Neural cell (in vitro differentiated cells): ENCODE measurements at regions not wholly inside any gene's neighbourhood (a gene's known extent, or its start where the extent isn't known, plus 50 kb on each side); places are given as distances from the start of the nearest gene placed in this dataset.

Experiments used
- H2AFZ ChIP-seq: fragments of 200-600, 300-800 bp; sonication (generic), shearing (Covaris generic); 2 replicates; pipeline ENCODE4 v1.6.0; 2014; ENCODE audit warnings: low read depth, mild to moderate bottlenecking, antibody characterized with exemption, low read length, moderate library complexity
- H3F3A ChIP-seq: fragments of 200-600 bp; shearing (Covaris generic); 2 replicates; pipeline ENCODE4 v1.6.1; 2016; ENCODE audit warnings: mild to moderate bottlenecking, moderate library complexity, mixed read lengths, antibody characterized with exemption, low read length; ENCODE audit not compliant: insufficient read depth, poor library complexity, severe bottlenecking
- H3K27ac ChIP-seq: fragments of 200-600, 300-800 bp; sonication (generic), shearing (Covaris generic); 2 replicates; pipeline ENCODE4 v1.5.1; 2014; ENCODE audit warnings: mild to moderate bottlenecking, low read length, moderate library complexity
- H3K27me3 ChIP-seq: fragments of 300-800, 200-600 bp; sonication (generic), shearing (Covaris generic); 2 replicates; pipeline ENCODE4 v1.6.0; 2014; ENCODE audit warnings: mild to moderate bottlenecking, low read depth, low read length, moderate library complexity; ENCODE audit not compliant: insufficient read depth
- H3K36me3 ChIP-seq: fragments of 300-800, 200-600 bp; sonication (generic), shearing (Covaris generic); 2 replicates; pipeline ENCODE4 v1.5.1; 2014; ENCODE audit warnings: mild to moderate bottlenecking, antibody characterized with exemption, low read length, moderate library complexity; ENCODE audit not compliant: insufficient read depth
- H3K4me2 ChIP-seq: fragments of 300-800, 200-600 bp; sonication (generic), shearing (Covaris generic); 2 replicates; pipeline ENCODE4 v1.6.0; 2014; ENCODE audit warnings: mild to moderate bottlenecking, low read length
- H3K4me3 ChIP-seq: fragments of 300-800, 200-600 bp; sonication (generic), shearing (Covaris generic); 2 replicates; pipeline ENCODE4 v1.5.1; 2014; ENCODE audit warnings: mild to moderate bottlenecking, low read length, moderate library complexity
- H3K79me2 ChIP-seq: fragments of 200-600 bp; shearing (Covaris generic); replicated peaks from 2 replicates; pipeline ENCODE4 v1.6.0; 2014; ENCODE audit warnings: mild to moderate bottlenecking, low read length, moderate library complexity; ENCODE audit not compliant: insufficient read depth
- H3K9ac ChIP-seq: fragments of 300-800, 200-600 bp; sonication (generic), shearing (Covaris generic); 2 replicates; pipeline ENCODE4 v1.6.1; 2016; ENCODE audit warnings: mild to moderate bottlenecking, low read length, mixed read lengths
- H3K9me2 ChIP-seq: fragments of 200-600 bp; shearing (Covaris generic); 2 replicates; pipeline ENCODE4 v1.6.1; 2016; ENCODE audit warnings: mild to moderate bottlenecking, low read length, mixed read lengths; ENCODE audit not compliant: insufficient read depth
- H3K9me3 ChIP-seq: fragments of 200-600, 300-800 bp; sonication (generic), shearing (Covaris generic); 2 replicates; pipeline ENCODE4 v1.6.1; 2016; ENCODE audit warnings: mild to moderate bottlenecking, mixed run types, low read length, moderate library complexity, mixed read lengths
- H4K20me1 ChIP-seq: fragments of 200-600 bp; shearing (Covaris generic); 2 replicates; pipeline ENCODE4 v1.6.1; 2016; ENCODE audit warnings: mild to moderate bottlenecking, mixed run types; ENCODE audit not compliant: insufficient read depth
- EP300 ChIP-seq: fragments of 450-650 bp; conservative IDR thresholded peaks from 2 replicates; pipeline ENCODE4 v1.6.1; 2014; ENCODE audit warnings: antibody characterized with exemption, mild to moderate bottlenecking, moderate library complexity; ENCODE audit not compliant: poor library complexity, severe bottlenecking
- EZH2 ChIP-seq: fragments of 200-600, 300-800 bp; shearing (Covaris generic), sonication (generic); IDR thresholded peaks from 2 replicates; pipeline ENCODE4 v1.6.1; 2014; ENCODE audit warnings: antibody characterized with exemption, low read length, borderline replicate concordance, mild to moderate bottlenecking; ENCODE audit not compliant: insufficient read depth, poor library complexity, severe bottlenecking
- MXI1 ChIP-seq: fragments of 450-650 bp; conservative IDR thresholded peaks from 2 replicates; pipeline ENCODE4 v1.6.1; 2014; ENCODE audit warnings: antibody characterized with exemption, mild to moderate bottlenecking; ENCODE audit not compliant: poor library complexity, severe bottlenecking
- POLR2AphosphoS5 ChIP-seq: IDR thresholded peaks from 2 replicates; pipeline ENCODE4 v1.6.1; 2012
- RAD21 ChIP-seq: fragments of 450-650 bp; conservative IDR thresholded peaks from 2 replicates; pipeline ENCODE4 v1.6.1; 2014; ENCODE audit warnings: antibody characterized with exemption, mild to moderate bottlenecking, moderate library complexity
- SMC3 ChIP-seq: fragments of 450-650 bp; conservative IDR thresholded peaks from 2 replicates; pipeline ENCODE4 v1.6.1; 2014; ENCODE audit warnings: antibody characterized with exemption, mild to moderate bottlenecking, moderate library complexity; ENCODE audit not compliant: poor library complexity
- TAF1 ChIP-seq: IDR thresholded peaks from 2 replicates; pipeline ENCODE4 v1.6.1; 2012; ENCODE audit warnings: low read depth
- TF ChIP-seq, protein P1 (sequence below): fragments of 450-650 bp; IDR thresholded peaks from 2 replicates; pipeline ENCODE4 v1.5.1; 2014; ENCODE audit warnings: antibody characterized with exemption, mild to moderate bottlenecking, moderate library complexity; ENCODE audit not compliant: poor library complexity, severe bottlenecking
- TF ChIP-seq, protein P2 (sequence below): IDR thresholded peaks from 2 replicates; pipeline ENCODE4 v1.6.1; 2012; ENCODE audit warnings: borderline replicate concordance

DNA sequence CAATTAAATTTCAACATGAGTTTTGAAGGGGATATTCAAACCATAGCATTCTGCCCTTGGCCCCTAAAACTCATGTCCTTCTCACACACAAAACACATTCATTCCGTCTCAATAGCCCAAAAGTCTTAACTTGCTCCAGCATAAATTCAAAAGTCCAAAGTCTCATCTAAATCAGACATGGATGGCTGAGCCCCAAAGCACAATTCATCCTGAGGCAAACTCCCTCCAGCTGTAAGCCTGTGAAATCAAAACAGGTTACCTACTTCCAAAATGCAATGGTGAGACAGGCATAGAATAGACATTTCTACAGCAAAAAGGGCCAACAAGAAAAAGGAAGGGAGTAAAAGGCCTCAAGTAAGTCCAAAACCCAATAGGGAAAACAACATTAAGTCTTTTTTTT, 245.8 kb downstream of the TTC32 start:
- no peaks in the 10 kb centered on the region for H3K9me3 ChIP-seq
- TF ChIP-seq EZH2 (no peak), TAF1 (no peak), RAD21 (no peak), MXI1 (no peak), EP300 (no peak), SMC3 (no peak), POLR2AphosphoS5 (no peak)
- TF ChIP-seq, protein P1, sequence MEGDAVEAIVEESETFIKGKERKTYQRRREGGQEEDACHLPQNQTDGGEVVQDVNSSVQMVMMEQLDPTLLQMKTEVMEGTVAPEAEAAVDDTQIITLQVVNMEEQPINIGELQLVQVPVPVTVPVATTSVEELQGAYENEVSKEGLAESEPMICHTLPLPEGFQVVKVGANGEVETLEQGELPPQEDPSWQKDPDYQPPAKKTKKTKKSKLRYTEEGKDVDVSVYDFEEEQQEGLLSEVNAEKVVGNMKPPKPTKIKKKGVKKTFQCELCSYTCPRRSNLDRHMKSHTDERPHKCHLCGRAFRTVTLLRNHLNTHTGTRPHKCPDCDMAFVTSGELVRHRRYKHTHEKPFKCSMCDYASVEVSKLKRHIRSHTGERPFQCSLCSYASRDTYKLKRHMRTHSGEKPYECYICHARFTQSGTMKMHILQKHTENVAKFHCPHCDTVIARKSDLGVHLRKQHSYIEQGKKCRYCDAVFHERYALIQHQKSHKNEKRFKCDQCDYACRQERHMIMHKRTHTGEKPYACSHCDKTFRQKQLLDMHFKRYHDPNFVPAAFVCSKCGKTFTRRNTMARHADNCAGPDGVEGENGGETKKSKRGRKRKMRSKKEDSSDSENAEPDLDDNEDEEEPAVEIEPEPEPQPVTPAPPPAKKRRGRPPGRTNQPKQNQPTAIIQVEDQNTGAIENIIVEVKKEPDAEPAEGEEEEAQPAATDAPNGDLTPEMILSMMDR = no peak
- TF ChIP-seq, protein P2, sequence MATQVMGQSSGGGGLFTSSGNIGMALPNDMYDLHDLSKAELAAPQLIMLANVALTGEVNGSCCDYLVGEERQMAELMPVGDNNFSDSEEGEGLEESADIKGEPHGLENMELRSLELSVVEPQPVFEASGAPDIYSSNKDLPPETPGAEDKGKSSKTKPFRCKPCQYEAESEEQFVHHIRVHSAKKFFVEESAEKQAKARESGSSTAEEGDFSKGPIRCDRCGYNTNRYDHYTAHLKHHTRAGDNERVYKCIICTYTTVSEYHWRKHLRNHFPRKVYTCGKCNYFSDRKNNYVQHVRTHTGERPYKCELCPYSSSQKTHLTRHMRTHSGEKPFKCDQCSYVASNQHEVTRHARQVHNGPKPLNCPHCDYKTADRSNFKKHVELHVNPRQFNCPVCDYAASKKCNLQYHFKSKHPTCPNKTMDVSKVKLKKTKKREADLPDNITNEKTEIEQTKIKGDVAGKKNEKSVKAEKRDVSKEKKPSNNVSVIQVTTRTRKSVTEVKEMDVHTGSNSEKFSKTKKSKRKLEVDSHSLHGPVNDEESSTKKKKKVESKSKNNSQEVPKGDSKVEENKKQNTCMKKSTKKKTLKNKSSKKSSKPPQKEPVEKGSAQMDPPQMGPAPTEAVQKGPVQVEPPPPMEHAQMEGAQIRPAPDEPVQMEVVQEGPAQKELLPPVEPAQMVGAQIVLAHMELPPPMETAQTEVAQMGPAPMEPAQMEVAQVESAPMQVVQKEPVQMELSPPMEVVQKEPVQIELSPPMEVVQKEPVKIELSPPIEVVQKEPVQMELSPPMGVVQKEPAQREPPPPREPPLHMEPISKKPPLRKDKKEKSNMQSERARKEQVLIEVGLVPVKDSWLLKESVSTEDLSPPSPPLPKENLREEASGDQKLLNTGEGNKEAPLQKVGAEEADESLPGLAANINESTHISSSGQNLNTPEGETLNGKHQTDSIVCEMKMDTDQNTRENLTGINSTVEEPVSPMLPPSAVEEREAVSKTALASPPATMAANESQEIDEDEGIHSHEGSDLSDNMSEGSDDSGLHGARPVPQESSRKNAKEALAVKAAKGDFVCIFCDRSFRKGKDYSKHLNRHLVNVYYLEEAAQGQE = no peak
- no peaks in the 10 kb centered on the region for H3K27me3 ChIP-seq
- H3F3A ChIP-seq = no peaks in the 10 kb centered on the region
- H3K27ac ChIP-seq = no peak overlapping the region
- H3K4me2 ChIP-seq = no peak overlapping the region
- H4K20me1 ChIP-seq = no peaks in the 10 kb centered on the region
- no peak overlapping the region for H3K4me3 ChIP-seq
- no peak overlapping the region for H3K9ac ChIP-seq
- H3K9me2 ChIP-seq = no peaks in the 10 kb centered on the region
- no peaks in the 10 kb centered on the region for H3K79me2 ChIP-seq
- no peaks in the 10 kb centered on the region for H3K36me3 ChIP-seq
- H2AFZ ChIP-seq = no peak overlapping the region

DNA sequence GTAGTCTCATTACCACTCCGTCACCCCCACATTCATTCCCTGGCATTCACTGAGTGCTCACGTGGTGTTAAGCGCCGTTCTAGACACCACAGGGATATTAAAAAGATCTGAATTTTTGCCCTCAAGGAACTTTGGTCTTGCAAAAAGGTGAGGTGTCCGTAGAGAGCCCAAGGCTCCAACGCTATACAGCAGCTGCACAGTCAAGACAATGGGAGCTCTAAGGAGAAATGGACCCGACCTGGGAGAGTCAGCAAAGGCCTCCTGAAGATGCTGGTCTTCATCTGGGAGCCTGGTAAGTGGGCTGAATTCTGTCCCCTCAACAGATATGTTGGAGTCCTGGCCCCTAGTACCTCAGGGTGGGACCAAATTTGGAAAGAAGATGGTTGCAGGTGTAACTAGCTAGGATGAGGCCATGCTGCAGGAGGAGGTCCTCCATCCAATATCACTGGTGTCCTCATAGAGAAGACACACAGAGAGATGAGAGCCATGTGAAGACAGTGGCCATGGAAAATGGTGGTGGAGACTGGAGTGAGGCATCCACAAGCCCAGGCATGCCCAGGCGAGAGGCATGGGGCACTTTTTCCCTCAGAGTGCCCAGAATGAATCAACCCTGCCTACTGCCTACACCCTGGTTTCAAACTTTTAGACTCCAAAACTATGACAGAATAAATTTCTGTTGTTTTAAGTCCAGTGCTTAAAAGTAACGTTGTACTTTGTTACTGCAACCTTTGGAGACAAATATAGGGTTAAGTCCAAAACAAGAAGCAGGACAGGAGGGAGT, 247.3 kb downstream of the TTC32 start:
- H3K79me2 ChIP-seq = no peaks in the 10 kb centered on the region
- H3K27me3 ChIP-seq = no peaks in the 10 kb centered on the region
- H3K4me2 ChIP-seq = no peak overlapping the region
- H3K27ac ChIP-seq = no peak overlapping the region
- no peaks in the 10 kb centered on the region for H3F3A ChIP-seq
- no peak overlapping the region for H2AFZ ChIP-seq
- H3K9me2 ChIP-seq = no peaks in the 10 kb centered on the region
- no peaks in the 10 kb centered on the region for H3K9me3 ChIP-seq
- no peak overlapping the region for H3K9ac ChIP-seq
- no peak overlapping the region for H3K4me3 ChIP-seq
- H4K20me1 ChIP-seq = no peaks in the 10 kb centered on the region
- TF ChIP-seq, protein P1 = no peak
- TF ChIP-seq EZH2 (no peak), MXI1 (no peak), EP300 (no peak), TAF1 (no peak), RAD21 (no peak), POLR2AphosphoS5 (no peak), SMC3 (no peak)
- TF ChIP-seq, protein P2 = no peak
- no peaks in the 10 kb centered on the region for H3K36me3 ChIP-seq
